H9 (cell line): ENCODE measurements at regions not wholly inside any gene's neighbourhood (a gene's known extent, or its start where the extent isn't known, plus 50 kb on each side); places are given as distances from the start of the nearest gene placed in this dataset.

Experiments
- DNase-seq: peaks from one replicate; pipeline ENCODE4 v3.0.0-alpha.2; 2017
- H2AFZ ChIP-seq: one replicate; pipeline ENCODE4 v1.6.1; 2013; ENCODE audit warnings: mild to moderate bottlenecking, low read length, control low read depth, moderate library complexity
- H2AK5ac ChIP-seq: 2 replicates; pipeline ENCODE4 v1.6.1; 2013; ENCODE audit warnings: low read length, control low read depth, mixed read lengths; ENCODE audit not compliant: insufficient read length
- H2BK120ac ChIP-seq: one replicate; pipeline ENCODE4 v1.6.1; 2013; ENCODE audit warnings: low read depth, mild to moderate bottlenecking, low read length, control low read depth, inconsistent platforms; ENCODE audit not compliant: poor library complexity, severe bottlenecking
- H2BK12ac ChIP-seq: 2 replicates; pipeline ENCODE4 v1.6.1; 2013; ENCODE audit warnings: low read length, control low read depth, mixed read lengths, low read depth; ENCODE audit not compliant: insufficient read length
- H2BK15ac ChIP-seq: 2 replicates; pipeline ENCODE4 v1.6.1; 2013; ENCODE audit warnings: low read depth, low read length, control low read depth
- H2BK20ac ChIP-seq: one replicate; pipeline ENCODE4 v1.6.1; 2013; ENCODE audit warnings: low read depth, mild to moderate bottlenecking, low read length, control low read depth, inconsistent platforms; ENCODE audit not compliant: poor library complexity, severe bottlenecking
- H2BK5ac ChIP-seq: 2 replicates; pipeline ENCODE4 v1.6.1; 2013; ENCODE audit warnings: low read length, control low read depth, mixed read lengths; ENCODE audit not compliant: insufficient read length
- H3K14ac ChIP-seq: 2 replicates; pipeline ENCODE4 v1.6.1; 2013; ENCODE audit warnings: low read length, control low read depth; ENCODE audit not compliant: insufficient read depth
- H3K18ac ChIP-seq: 2 replicates; pipeline ENCODE4 v1.6.1; 2013; ENCODE audit warnings: low read depth, mild to moderate bottlenecking, mixed read lengths, low read length, control low read depth; ENCODE audit not compliant: insufficient read length
- H3K23ac ChIP-seq: 2 replicates; pipeline ENCODE4 v1.6.1; 2013; ENCODE audit warnings: low read length, control low read depth, mixed read lengths, low read depth; ENCODE audit not compliant: insufficient read length
- H3K23me2 ChIP-seq: 2 replicates; pipeline ENCODE4 v1.6.1; 2013; ENCODE audit warnings: low read depth, mild to moderate bottlenecking, mixed read lengths, low read length, control low read depth; ENCODE audit not compliant: insufficient read length, poor library complexity, severe bottlenecking
- H3K27ac ChIP-seq: 2 replicates; pipeline ENCODE4 v1.5.1; 2013; ENCODE audit warnings: low read length, control low read depth, mixed read lengths, low read depth; ENCODE audit not compliant: insufficient read length
- H3K27me3 ChIP-seq: 2 replicates; pipeline ENCODE4 v1.6.1; 2013; ENCODE audit warnings: low read length, control low read depth, inconsistent platforms; ENCODE audit not compliant: insufficient read depth
- H3K4ac ChIP-seq: 2 replicates; pipeline ENCODE4 v1.6.1; 2013; ENCODE audit warnings: low read depth, mild to moderate bottlenecking, control low read depth, inconsistent platforms, low read length, moderate library complexity
- H3K4me1 ChIP-seq: 2 replicates; pipeline ENCODE4 v1.6.1; 2013; ENCODE audit warnings: low read length, control low read depth, inconsistent platforms; ENCODE audit not compliant: insufficient read depth
- H3K4me2 ChIP-seq: 2 replicates; pipeline ENCODE4 v1.6.1; 2013; ENCODE audit warnings: low read length, control low read depth, mixed read lengths; ENCODE audit not compliant: insufficient read length, insufficient read depth
- H3K56ac ChIP-seq: 2 replicates; pipeline ENCODE4 v1.6.1; 2013; ENCODE audit warnings: low read depth, mild to moderate bottlenecking, mixed read lengths, low read length, control low read depth; ENCODE audit not compliant: insufficient read length
- H3K79me1 ChIP-seq: 2 replicates; pipeline ENCODE4 v1.6.1; 2013; ENCODE audit warnings: low read depth, mild to moderate bottlenecking, moderate library complexity, low read length, control low read depth, inconsistent platforms; ENCODE audit not compliant: insufficient read depth, poor library complexity, severe bottlenecking
- H3K79me2 ChIP-seq: 2 replicates; pipeline ENCODE4 v1.6.1; 2013; ENCODE audit warnings: low read length, control low read depth, inconsistent platforms; ENCODE audit not compliant: insufficient read depth
- H3K9ac ChIP-seq: 2 replicates; pipeline ENCODE4 v1.6.1; 2013; ENCODE audit warnings: low read length, control low read depth, mixed read lengths; ENCODE audit not compliant: insufficient read length; ENCODE audit errors: extremely low read depth
- H3K9me3 ChIP-seq: one replicate; pipeline ENCODE4 v1.6.1; 2013; ENCODE audit warnings: low read depth, low read length, inconsistent platforms; ENCODE audit not compliant: control insufficient read depth
- H3T11ph ChIP-seq: one replicate; pipeline ENCODE4 v1.6.1; 2013; ENCODE audit warnings: mild to moderate bottlenecking, low read length, control low read depth, inconsistent platforms
- H4K20me1 ChIP-seq: one replicate; pipeline ENCODE4 v1.6.1; 2013; ENCODE audit not compliant: control insufficient read depth, insufficient read length, insufficient read depth
- H4K5ac ChIP-seq: 2 replicates; pipeline ENCODE4 v1.6.1; 2013; ENCODE audit warnings: low read depth, mild to moderate bottlenecking, mixed read lengths, low read length, control low read depth; ENCODE audit not compliant: insufficient read length
- H4K8ac ChIP-seq: replicated peaks from 2 replicates; pipeline ENCODE4 v1.6.1; 2013; ENCODE audit warnings: low read length, control low read depth, mixed read lengths, low read depth; ENCODE audit not compliant: insufficient read length
- H4K91ac ChIP-seq: 2 replicates; pipeline ENCODE4 v1.6.1; 2013; ENCODE audit warnings: low read depth, mild to moderate bottlenecking, moderate library complexity, mixed read lengths, low read length, control low read depth; ENCODE audit not compliant: insufficient read length
- H3K27ac Mint-ChIP-seq, 3 experiments: 2 replicates in 2 of 3; 3 replicates in 1 of 3; pipeline ENCODE4 v1.8.0; 2020 to 2021; ENCODE audit warnings: mixed read lengths in 3 of 3, mild to moderate bottlenecking in 1 of 3, moderate library complexity in 1 of 3
- H3K27me3 Mint-ChIP-seq: 2 replicates; pipeline ENCODE4 v1.8.0; 2021; ENCODE audit warnings: low read depth, mild to moderate bottlenecking, moderate library complexity, mixed read lengths
- H3K36me3 Mint-ChIP-seq, 3 experiments: 2 replicates in 2 of 3; 3 replicates in 1 of 3; pipeline ENCODE4 v1.8.0; 2020 to 2021; ENCODE audit warnings: low read depth in 3 of 3, mixed read lengths in 3 of 3; ENCODE audit not compliant: insufficient read depth in 1 of 3
- H3K4me1 Mint-ChIP-seq, 2 experiments: 2 replicates each; pipeline ENCODE4 v1.8.0; 2020; ENCODE audit warnings: mixed read lengths in 2 of 2
- H3K4me3 Mint-ChIP-seq, 2 experiments: 2 replicates in 1 of 2; 3 replicates in 1 of 2; pipeline ENCODE4 v1.8.0; 2020 to 2021; ENCODE audit warnings: mild to moderate bottlenecking in 2 of 2, mixed read lengths in 2 of 2, moderate library complexity in 1 of 2
- H3K9me3 Mint-ChIP-seq, 2 experiments: 2 replicates in 1 of 2; 3 replicates in 1 of 2; pipeline ENCODE4 v1.8.0; 2020; ENCODE audit warnings: mild to moderate bottlenecking in 2 of 2, mixed read lengths in 2 of 2, moderate library complexity in 1 of 2
- CTCF ChIP-seq: fragments of 200-600 bp; sonication (generic); conservative IDR thresholded peaks from 3 replicates; pipeline ENCODE4 v1.8.0; 2021; ENCODE audit warnings: antibody characterized with exemption, mild to moderate bottlenecking
- WGBS: extraction: QIAGEN DNeasy Blood & Tissue Kit; methylation state at CpG from one replicate; pipeline ENCODE4 v1.1.7; 2013; ENCODE audit warnings: missing lambda C conversion rate, low lambda C conversion rate, mixed read lengths; ENCODE audit not compliant: insufficient read length; ENCODE audit errors: extremely low coverage; 5-methylcytosine and 5-hydroxymethylcytosine counted together

GRCh38 chr7:17586711-17587110, 288.3 kb downstream of the AHR start:
- Mint-ChIP-seq H3K27me3 (no peaks in the 10 kb centered on the region), H3K27ac (no peak overlapping the region), H3K36me3 (no peaks in the 10 kb centered on the region), H3K4me1 (no peaks in the 10 kb centered on the region), H3K4me3 (no peak overlapping the region), H3K9me3 (0 out of 5 replicates have a peak, but pooled peaks cover 0 to 2% of the 10 kb centered on the region in 2 experiments)
- no peak overlapping the region for H2BK120ac ChIP-seq
- H4K20me1 ChIP-seq: no peaks in the 10 kb centered on the region
- no peak overlapping the region for H2AFZ ChIP-seq
- no peak overlapping the region for H2BK12ac ChIP-seq
- H3K79me2 ChIP-seq: no peaks in the 10 kb centered on the region; the same call in 1 of the 2 replicates
- H3K9me3 ChIP-seq: no peaks in the 10 kb centered on the region
- TF ChIP-seq CTCF: no peak
- H3K4me2 ChIP-seq: no peak overlapping the region
- H3K9ac ChIP-seq: no peak overlapping the region
- no peak overlapping the region for H2BK5ac ChIP-seq
- no peak overlapping the region for H3K56ac ChIP-seq
- H3K4me1 ChIP-seq: no peaks in the 10 kb centered on the region
- no peak overlapping the region for H4K8ac ChIP-seq
- no peak overlapping the region for H2BK15ac ChIP-seq
- no peak overlapping the region for H4K91ac ChIP-seq
- WGBS: no CpG with 5 or more reads among the region's 4 CpGs
- H3K18ac ChIP-seq: no peak overlapping the region
- no peak overlapping the region for H3K27ac ChIP-seq
- H3K79me1 ChIP-seq: no peaks in the 10 kb centered on the region
- no peak overlapping the region for H3K4ac ChIP-seq
- no peak overlapping the region for H3K23ac ChIP-seq
- H3K14ac ChIP-seq: no peak overlapping the region
- H3K23me2 ChIP-seq: no peaks in the 10 kb centered on the region
- H3K27me3 ChIP-seq: no peaks in the 10 kb centered on the region
- no peak overlapping the region for H3T11ph ChIP-seq
- no peak overlapping the region for H2AK5ac ChIP-seq
- DNase-seq: no peak
- H2BK20ac ChIP-seq: no peak overlapping the region
- H4K5ac ChIP-seq: no peak overlapping the region
